GM21528 (cell line): ENCODE measurements at regions not wholly inside any gene's neighbourhood (a gene's known extent, or its start where the extent isn't known, plus 50 kb on each side); places are given as distances from the start of the nearest gene placed in this dataset.
"Not testable (repeated sequence)": the region's sequence is repeated elsewhere in the genome, so short reads cannot be mapped to it uniquely, and the experiment has no call there.

Experiments
- ATAC-seq: cut with Tn5 transposase; IDR thresholded peaks from one replicate; pipeline ENCODE4 v1.9.1; 2021; ENCODE audit warnings: mild to moderate bottlenecking, moderate library complexity; ENCODE audit not compliant: unreplicated experiment, low FRiP score

GRCh38 chr10:52581636-52582035, 190.9 kb downstream of the MBL2 start:
- not testable (repeated sequence) for ATAC-seq

DNA sequence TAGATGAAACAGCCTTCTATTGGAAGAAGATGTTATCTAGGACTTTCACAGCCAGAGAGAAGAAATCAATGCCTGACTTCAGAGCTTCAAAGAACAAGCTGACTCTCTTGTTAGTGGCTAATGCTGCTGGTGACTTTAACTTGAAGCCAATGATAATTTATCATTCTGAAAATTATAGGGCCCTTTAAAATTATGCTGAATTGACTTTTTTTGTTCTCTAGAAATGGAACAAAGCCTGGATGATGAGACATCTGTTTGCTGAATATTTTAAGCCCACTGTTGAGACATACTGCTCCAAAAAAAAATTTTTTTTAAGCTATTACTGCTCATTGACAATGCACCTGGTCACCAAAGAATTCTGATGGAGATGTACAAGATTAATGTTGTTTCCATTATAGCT, 189.2 kb downstream of the MBL2 start:
- no peak for ATAC-seq

GRCh38 chr10:52586710-52587109, 185.9 kb downstream of the MBL2 start:
- ATAC-seq: no peak

- no peak for ATAC-seq
Measured at GRCh38 chr10:52597189-52597863, 175.3 kb downstream of the MBL2 start.

- ATAC-seq: no peak
Measured at GRCh38 chr10:52598936-52599335, 173.6 kb downstream of the MBL2 start.

DNA sequence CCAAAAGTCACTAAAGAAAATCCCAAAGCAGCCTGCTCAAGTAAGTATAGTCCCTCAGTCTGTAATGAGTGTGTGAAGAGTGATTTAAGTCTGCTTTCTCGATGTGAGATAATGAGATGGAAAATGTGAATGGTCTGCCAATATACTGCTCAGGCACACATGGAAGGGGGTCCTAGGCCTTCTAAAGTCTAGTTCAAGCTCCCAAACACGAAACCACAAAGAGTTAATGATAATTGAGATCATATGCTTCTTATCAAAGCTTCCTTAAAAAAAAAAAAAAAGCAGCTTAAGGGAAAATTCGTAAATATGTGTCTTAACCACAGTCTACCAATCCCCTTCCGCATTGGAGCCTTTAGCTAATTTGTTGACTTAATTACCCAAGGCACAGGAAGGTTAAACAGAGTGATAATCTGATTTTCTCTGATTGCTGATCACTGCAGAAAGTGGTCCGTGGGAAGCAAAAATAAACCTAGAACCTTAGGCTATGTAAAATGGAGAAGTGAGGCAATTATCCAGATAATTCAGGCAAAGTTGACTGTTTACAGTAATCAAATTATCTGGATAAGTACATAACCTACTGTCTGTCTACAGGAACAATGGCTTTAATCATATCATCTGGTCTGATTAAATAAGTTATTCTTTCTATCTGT, 172.9 kb downstream of the MBL2 start:
- no peak for ATAC-seq

DNA sequence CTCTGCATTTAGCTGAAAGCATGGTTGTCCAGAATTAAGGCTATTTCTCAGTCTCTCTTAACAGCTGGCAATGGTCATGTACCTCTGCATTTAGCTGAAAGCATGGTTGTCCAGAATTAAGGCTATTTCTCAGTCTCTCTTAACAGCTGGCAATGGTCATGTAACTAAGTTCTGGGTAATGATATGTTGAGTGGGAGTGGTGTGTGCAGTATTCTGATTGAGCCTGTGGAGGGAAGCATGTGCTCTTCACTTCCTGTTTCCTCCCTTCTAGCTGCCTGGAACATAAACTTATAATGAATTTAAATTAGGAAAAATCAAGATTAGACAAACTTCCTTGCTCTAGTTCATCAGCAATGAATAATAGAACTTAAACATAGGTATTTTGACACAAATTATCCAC, 168.5 kb downstream of the MBL2 start:
- not testable (repeated sequence) for ATAC-seq

GRCh38 chr10:52609071-52609470, 163.5 kb downstream of the MBL2 start:
- ATAC-seq: no peak

GRCh38 chr10:52609626-52610240, 162.9 kb downstream of the MBL2 start:
- no peak for ATAC-seq

DNA sequence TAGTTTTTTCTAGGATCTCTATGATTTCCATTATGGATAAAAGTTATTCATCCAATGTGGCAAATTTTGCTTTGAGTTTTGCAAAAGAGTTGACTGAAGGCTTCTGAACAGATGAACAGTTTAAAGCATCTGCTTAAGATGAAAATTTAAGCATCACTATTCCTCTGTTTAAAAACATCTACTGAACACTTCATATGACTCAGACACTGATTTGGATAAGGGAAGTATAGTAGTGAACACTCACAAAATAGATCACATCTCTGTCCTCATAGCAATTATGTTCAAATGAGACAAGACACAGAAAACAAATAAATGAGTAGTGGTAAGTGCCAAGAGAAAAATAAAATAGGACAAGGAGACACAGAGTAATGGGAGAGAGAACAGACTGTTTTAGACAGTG, 157.3 kb downstream of the MBL2 start:
- no peak for ATAC-seq

DNA sequence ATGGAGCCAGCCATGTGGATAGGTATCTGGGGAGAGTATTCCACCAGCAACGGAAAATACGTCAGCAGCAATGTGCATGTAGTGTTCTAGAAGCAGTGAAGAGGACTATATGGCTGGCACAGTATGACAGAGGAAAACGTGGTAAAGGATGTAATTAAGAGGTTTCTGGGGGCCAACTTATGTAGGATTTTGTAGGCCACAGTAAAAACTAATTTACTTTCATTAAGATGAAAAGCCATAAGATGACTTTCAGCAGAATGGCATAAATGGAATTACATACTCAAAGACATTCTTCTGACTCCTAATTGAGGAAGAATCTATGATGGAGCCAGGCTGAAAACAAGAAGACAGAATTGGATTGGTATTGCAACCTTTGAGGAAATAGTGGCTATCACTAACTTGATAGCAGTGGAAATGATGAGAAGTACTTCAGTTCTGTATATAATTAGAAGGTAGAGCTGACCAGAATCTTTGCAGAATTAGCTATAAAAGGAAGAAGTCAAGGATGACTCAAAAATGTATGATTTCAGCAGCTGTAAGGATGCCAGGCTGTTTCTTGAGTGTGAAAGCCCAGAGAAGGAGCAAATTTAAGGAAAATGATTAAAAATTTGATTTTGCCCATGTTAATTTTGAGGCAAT, 156.7 kb downstream of the MBL2 start:
- ATAC-seq: no peak

- no peak for ATAC-seq
Measured at GRCh38 chr10:52616395-52616764, 156.2 kb downstream of the MBL2 start.

DNA sequence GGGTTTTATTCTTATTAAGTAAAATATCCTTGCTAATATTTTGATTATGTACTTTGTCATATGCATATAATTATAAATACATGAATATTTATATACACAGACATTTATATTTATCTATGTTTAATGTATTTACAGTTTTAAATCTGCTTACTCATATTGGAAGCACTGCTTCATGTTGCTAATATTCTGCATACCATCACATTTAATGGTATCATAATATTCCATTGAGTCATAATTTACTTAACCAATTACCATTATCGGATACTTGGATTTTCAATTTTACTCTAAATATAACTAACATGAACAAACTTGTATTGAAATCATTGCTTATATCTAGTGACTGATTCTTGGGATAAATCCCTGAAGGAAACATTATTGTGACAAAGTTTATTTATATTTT, 155.2 kb downstream of the MBL2 start:
- no peak for ATAC-seq

- ATAC-seq: no peak
Measured at GRCh38 chr10:52619052-52619451, 153.5 kb downstream of the MBL2 start.

GRCh38 chr10:52621635-52622079, 150.9 kb downstream of the MBL2 start:
- ATAC-seq: no peak

- no peak for ATAC-seq
Measured at GRCh38 chr10:52623761-52624160, 148.8 kb downstream of the MBL2 start.

- ATAC-seq: no peak
Measured at GRCh38 chr10:52627279-52627678, 145.3 kb downstream of the MBL2 start.

DNA sequence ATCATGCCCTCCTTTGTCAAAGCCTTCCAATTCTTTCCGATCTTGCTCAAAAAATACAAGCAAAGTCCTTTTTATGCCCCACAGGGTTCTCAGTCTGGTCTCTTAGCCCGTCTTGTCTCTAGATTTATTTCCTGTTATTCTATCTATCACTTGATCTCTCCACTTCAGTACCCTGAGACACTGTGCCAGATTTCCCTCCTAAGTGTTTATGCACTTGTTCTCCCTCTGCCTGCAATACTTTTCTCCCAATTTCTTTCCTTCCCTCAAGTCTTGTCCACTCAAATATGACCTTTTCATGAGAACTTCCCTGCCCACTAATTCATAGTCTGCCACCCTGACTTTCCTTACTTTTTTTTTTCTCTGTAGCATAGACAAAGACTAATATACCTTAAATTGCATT, 141.4 kb downstream of the MBL2 start:
- ATAC-seq: no peak

GRCh38 chr10:52631648-52632047, 140.9 kb downstream of the MBL2 start:
- no peak for ATAC-seq

- ATAC-seq: no peak
Measured at GRCh38 chr10:52632591-52632990, 140.0 kb downstream of the MBL2 start.

GRCh38 chr10:52633266-52633665, 139.3 kb downstream of the MBL2 start:
- ATAC-seq: no peak
